Sigmoid colon (tissue), 4 donors: ENCODE measurements at regions not wholly inside any gene's neighbourhood (a gene's known extent, or its start where the extent isn't known, plus 50 kb on each side); places are given as distances from the start of the nearest gene placed in this dataset.

Source experiments
- CTCF ChIP-seq, 4 experiments: fragments of 450-650 bp in 3 of 4; fragments of 200-600 bp in 1 of 4; IDR thresholded peaks; one replicate each; pipeline ENCODE4 v1.5.1; 2016 to 2019; ENCODE audit warnings: antibody characterized with exemption in 4 of 4, mild to moderate bottlenecking in 3 of 4, moderate library complexity in 2 of 4
- POLR2AphosphoS5 ChIP-seq, 4 donors: sonication (generic); formaldehyde crosslinking; IDR thresholded peaks; one replicate each; pipeline ENCODE4 v1.6.1; 2017; ENCODE audit warnings: antibody characterized with exemption in 4 of 4

GRCh38 chr17:70266394-70266793, 97.1 kb downstream of the KCNJ2 start:
- TF ChIP-seq POLR2AphosphoS5 (IDR thresholded peaks at IDR 0.05), result no peak
- no peak for TF ChIP-seq CTCF (IDR thresholded peaks at IDR 0.05)
